Central memory CD8-positive, alpha-beta T cell (primary cell): ENCODE measurements at regions not wholly inside any gene's neighbourhood (a gene's known extent, or its start where the extent isn't known, plus 50 kb on each side); places are given as distances from the start of the nearest gene placed in this dataset.

Experiments used
- ATAC-seq: fragments of 150-1000 bp; cut with Tn5 transposase; replicated peaks from 2 replicates; pipeline ENCODE4 v1.10.0; 2022; ENCODE audit warnings: mild to moderate bottlenecking, moderate FRiP score, moderate number of reproducible peaks; ENCODE audit not compliant: poor library complexity, severe bottlenecking; ENCODE audit errors: extremely low read depth
- DNase-seq, 2 donors: peaks; one replicate each; pipeline ENCODE4 v3.0.0; 2021; ENCODE audit warnings: low spot score in 2 of 2
- H3K27ac Mint-ChIP-seq: one replicate; pipeline ENCODE4 v1.8.0; 2022; ENCODE audit warnings: low read depth, mild to moderate bottlenecking, moderate library complexity, mixed read lengths
- H3K27me3 Mint-ChIP-seq: one replicate; pipeline ENCODE4 v1.8.0; 2022; ENCODE audit warnings: mixed read lengths
- H3K36me3 Mint-ChIP-seq: one replicate; pipeline ENCODE4 v1.8.0; 2022; ENCODE audit warnings: mild to moderate bottlenecking, moderate library complexity, mixed read lengths; ENCODE audit not compliant: insufficient read depth
- H3K4me1 Mint-ChIP-seq: one replicate; pipeline ENCODE4 v1.8.0; 2022; ENCODE audit warnings: mixed read lengths
- H3K4me3 Mint-ChIP-seq: one replicate; pipeline ENCODE4 v1.8.0; 2022; ENCODE audit warnings: mild to moderate bottlenecking, moderate library complexity, mixed read lengths
- H3K9me3 Mint-ChIP-seq: one replicate; pipeline ENCODE4 v1.8.0; 2022; ENCODE audit warnings: mixed read lengths

- Mint-ChIP-seq H3K27me3 (no peaks in the 10 kb centered on the region), H3K4me3 (no peak overlapping the region), H3K4me1 (no peaks in the 10 kb centered on the region), H3K36me3 (no peaks in the 10 kb centered on the region), H3K9me3 (no peaks in the 10 kb centered on the region), H3K27ac (no peak overlapping the region)
- ATAC-seq: no peak
- no peak for DNase-seq
Measured at GRCh38 chr12:19836056-19836455, 396.8 kb downstream of the AEBP2 start.

DNA sequence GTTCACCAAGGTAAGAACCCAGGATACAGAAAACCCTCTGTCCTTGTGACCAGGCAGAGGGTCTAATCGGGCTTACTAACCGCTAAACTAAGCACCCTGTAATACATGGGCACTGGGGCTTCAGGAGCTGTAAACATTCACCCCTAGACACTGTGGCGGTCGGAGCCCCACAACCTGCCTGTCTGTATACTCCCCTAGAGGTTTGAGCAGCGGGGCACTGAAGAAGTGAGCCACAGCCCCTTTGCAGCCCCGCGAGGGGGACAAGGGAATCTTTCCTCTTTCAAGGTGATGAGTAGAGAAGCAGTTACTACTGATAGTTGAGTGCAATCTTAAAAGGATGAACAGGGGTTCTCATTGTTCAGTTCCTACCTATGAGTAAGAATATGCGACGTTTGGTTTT lies 397.2 kb downstream of the AEBP2 start:
- Mint-ChIP-seq H3K27me3 (no peaks in the 10 kb centered on the region), H3K9me3 (no peaks in the 10 kb centered on the region), H3K4me3 (no peak overlapping the region), H3K27ac (no peak overlapping the region), H3K4me1 (no peaks in the 10 kb centered on the region), H3K36me3 (no peaks in the 10 kb centered on the region)
- DNase-seq (no peak), ATAC-seq (no peak)

GRCh38 chr12:19837543-19837942 lies 398.3 kb downstream of the AEBP2 start:
- no peaks in the 10 kb centered on the region for H3K4me1 Mint-ChIP-seq
- no peaks in the 10 kb centered on the region for H3K27me3 Mint-ChIP-seq
- ATAC-seq: no peak
- no peak overlapping the region for H3K4me3 Mint-ChIP-seq
- no peaks in the 10 kb centered on the region for H3K36me3 Mint-ChIP-seq
- H3K27ac Mint-ChIP-seq: no peak overlapping the region
- no peak for DNase-seq
- H3K9me3 Mint-ChIP-seq: no peaks in the 10 kb centered on the region

- H3K36me3 Mint-ChIP-seq: peaks cover 2% of the 10 kb centered on the region
- H3K4me3 Mint-ChIP-seq: no peak overlapping the region
- no peak for ATAC-seq
- H3K4me1 Mint-ChIP-seq: no peaks in the 10 kb centered on the region
- H3K27ac Mint-ChIP-seq: no peak overlapping the region
- H3K27me3 Mint-ChIP-seq: no peaks in the 10 kb centered on the region
- no peak for DNase-seq
- H3K9me3 Mint-ChIP-seq: no peaks in the 10 kb centered on the region
Measured at GRCh38 chr12:19841451-19841850, 402.2 kb downstream of the AEBP2 start.

DNA sequence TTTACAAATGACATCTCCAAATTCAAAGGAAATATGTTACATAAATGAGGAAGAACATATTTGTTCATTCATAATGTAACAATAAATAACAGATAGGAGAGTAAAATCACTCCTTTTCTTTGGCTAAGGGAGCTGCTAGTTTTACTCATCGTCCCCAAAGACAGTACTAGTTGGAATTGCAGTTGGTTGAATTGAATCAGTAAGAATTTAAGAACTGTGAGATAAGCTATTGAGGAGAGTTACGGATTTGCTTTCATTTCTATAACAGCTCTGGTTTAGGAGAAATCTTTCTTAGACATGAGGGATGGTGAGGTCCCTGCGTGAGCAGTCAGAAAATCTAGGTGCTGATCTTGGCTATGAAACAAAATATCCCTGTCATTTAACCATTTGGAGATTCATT lies 402.8 kb downstream of the AEBP2 start:
- ATAC-seq: no peak

GRCh38 chr12:19844224-19844623 lies 404.9 kb downstream of the AEBP2 start:
- peaks cover 16% of the 10 kb centered on the region for H3K27me3 Mint-ChIP-seq

More for the DNA sequence above, 402.8 kb downstream of the AEBP2 start:
- no peak for DNase-seq
- Mint-ChIP-seq H3K27ac (no peak overlapping the region), H3K4me1 (no peaks in the 10 kb centered on the region), H3K27me3 (no peaks in the 10 kb centered on the region), H3K9me3 (no peaks in the 10 kb centered on the region), H3K36me3 (peaks cover 2% of the 10 kb centered on the region), H3K4me3 (no peak overlapping the region)

DNA sequence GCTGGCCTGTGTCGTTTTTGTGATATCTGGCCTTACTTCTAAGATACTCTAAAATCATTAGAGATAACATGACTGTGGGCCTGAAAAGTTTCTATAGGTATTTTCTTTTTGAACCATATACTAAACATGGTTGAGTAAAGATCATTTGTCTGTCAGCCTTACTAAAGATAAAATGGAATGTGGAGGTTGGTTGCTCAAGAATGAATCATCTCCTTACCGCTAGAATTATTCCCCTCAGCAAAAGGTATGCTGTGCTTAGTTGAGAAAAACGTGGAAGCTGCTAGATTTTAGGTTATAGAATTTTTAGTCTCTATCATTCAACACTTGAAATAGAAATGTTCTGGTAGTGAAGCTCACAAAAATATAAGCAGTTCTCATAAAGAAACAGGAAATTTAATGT lies 407.3 kb downstream of the AEBP2 start:
- Mint-ChIP-seq H3K4me3 (no peak overlapping the region), H3K9me3 (no peaks in the 10 kb centered on the region), H3K4me1 (no peaks in the 10 kb centered on the region), H3K27me3 (peaks cover 28% of the 10 kb centered on the region), H3K27ac (no peak overlapping the region), H3K36me3 (peaks cover 2% of the 10 kb centered on the region)
- DNase-seq (no peak), ATAC-seq (no peak)

More at GRCh38 chr12:19844224-19844623, 404.9 kb downstream of the AEBP2 start:
- Mint-ChIP-seq H3K36me3 (peaks cover 2% of the 10 kb centered on the region), H3K27ac (no peak overlapping the region), H3K4me1 (no peaks in the 10 kb centered on the region), H3K4me3 (no peak overlapping the region), H3K9me3 (no peaks in the 10 kb centered on the region)
- no peak for DNase-seq
- no peak for ATAC-seq

- H3K4me1 Mint-ChIP-seq: no peaks in the 10 kb centered on the region
- peaks cover 28% of the 10 kb centered on the region for H3K27me3 Mint-ChIP-seq
- no peak overlapping the region for H3K27ac Mint-ChIP-seq
- H3K36me3 Mint-ChIP-seq: peaks cover 2% of the 10 kb centered on the region
- no peaks in the 10 kb centered on the region for H3K9me3 Mint-ChIP-seq
- H3K4me3 Mint-ChIP-seq: no peak overlapping the region
- ATAC-seq (no peak), DNase-seq (no peak)
Measured at GRCh38 chr12:19847294-19848059, 408.2 kb downstream of the AEBP2 start.

GRCh38 chr12:19848421-19848820 lies 409.1 kb downstream of the AEBP2 start:
- H3K9me3 Mint-ChIP-seq: no peaks in the 10 kb centered on the region
- H3K27me3 Mint-ChIP-seq: peaks cover 28% of the 10 kb centered on the region
- DNase-seq (no peak), ATAC-seq (no peak)
- peaks cover 2% of the 10 kb centered on the region for H3K36me3 Mint-ChIP-seq
- H3K4me1 Mint-ChIP-seq: no peaks in the 10 kb centered on the region
- H3K27ac Mint-ChIP-seq: no peak overlapping the region
- no peak overlapping the region for H3K4me3 Mint-ChIP-seq

- Mint-ChIP-seq H3K4me1 (no peaks in the 10 kb centered on the region), H3K4me3 (no peak overlapping the region), H3K9me3 (no peaks in the 10 kb centered on the region), H3K36me3 (no peaks in the 10 kb centered on the region), H3K27me3 (peaks cover 28% of the 10 kb centered on the region), H3K27ac (no peak overlapping the region)
- ATAC-seq (no peak), DNase-seq (no peak)
Measured at GRCh38 chr12:19849208-19849607, 409.9 kb downstream of the AEBP2 start.

DNA sequence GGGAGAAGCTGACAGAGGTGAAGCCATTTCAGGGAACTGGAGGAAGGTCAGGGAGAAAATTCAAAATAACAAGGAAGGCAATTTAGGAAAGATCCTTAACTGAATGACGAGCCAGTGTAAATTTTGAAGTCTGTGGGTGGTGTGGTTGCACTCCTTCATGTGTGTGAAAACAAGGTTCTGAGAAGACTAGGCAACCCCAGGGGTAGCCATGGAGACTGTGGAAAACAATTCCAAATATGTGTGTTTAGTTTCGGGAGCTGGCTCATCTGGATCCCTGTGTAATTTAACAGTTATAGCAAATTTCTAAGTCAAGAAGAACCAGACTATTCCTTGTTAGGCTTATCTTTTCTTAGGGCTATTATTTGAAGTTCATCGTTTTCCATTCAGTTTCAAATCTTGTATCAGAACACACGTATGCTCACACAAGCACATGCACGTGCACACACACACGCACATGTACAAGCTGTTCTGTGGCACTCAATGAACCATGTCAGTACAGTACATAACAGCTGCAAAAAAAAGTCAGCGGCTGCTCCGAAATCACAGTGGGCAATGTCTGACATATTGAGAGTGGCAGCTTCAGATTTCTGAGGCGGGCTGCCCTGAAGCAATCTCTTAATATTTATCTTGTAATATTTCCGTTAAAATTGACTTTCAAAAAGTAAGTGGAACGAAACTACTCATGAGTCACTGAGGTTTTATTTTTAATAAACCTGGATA lies 411.2 kb downstream of the AEBP2 start:
- H3K9me3 Mint-ChIP-seq: no peaks in the 10 kb centered on the region
- no peaks in the 10 kb centered on the region for H3K36me3 Mint-ChIP-seq
- H3K27ac Mint-ChIP-seq: no peak overlapping the region
- H3K4me1 Mint-ChIP-seq: no peaks in the 10 kb centered on the region
- peaks cover 38% of the 10 kb centered on the region for H3K27me3 Mint-ChIP-seq
- DNase-seq (no peak), ATAC-seq (no peak)
- no peak overlapping the region for H3K4me3 Mint-ChIP-seq

- no peak overlapping the region for H3K4me3 Mint-ChIP-seq
- peaks cover 54% of the 10 kb centered on the region for H3K27me3 Mint-ChIP-seq
- no peaks in the 10 kb centered on the region for H3K9me3 Mint-ChIP-seq
- no peak overlapping the region for H3K27ac Mint-ChIP-seq
- DNase-seq (no peak), ATAC-seq (no peak)
- H3K36me3 Mint-ChIP-seq: no peaks in the 10 kb centered on the region
- no peaks in the 10 kb centered on the region for H3K4me1 Mint-ChIP-seq
Measured at GRCh38 chr12:19852100-19852855, 413.0 kb downstream of the AEBP2 start.
